DOHH2 (cell line): ENCODE measurements at regions not wholly inside any gene's neighbourhood (a gene's known extent, or its start where the extent isn't known, plus 50 kb on each side); places are given as distances from the start of the nearest gene placed in this dataset.
"Not testable (repeated sequence)": the region's sequence is repeated elsewhere in the genome, so short reads cannot be mapped to it uniquely, and the experiment has no call there.

Experiments used
- H3F3A ChIP-seq: fragments of 200-600 bp; sonication (generic), shearing (Covaris generic); 2 replicates; pipeline ENCODE4 v1.6.0; 2016; ENCODE audit warnings: antibody characterized with exemption, mild to moderate bottlenecking; ENCODE audit not compliant: control insufficient read depth, insufficient read depth
- H3K27ac ChIP-seq: fragments of 200-600 bp; sonication (generic); 2 replicates; pipeline ENCODE4 v1.5.1; 2014; ENCODE audit warnings: low read depth, mild to moderate bottlenecking, low read length, moderate library complexity
- H3K27me3 ChIP-seq: fragments of 200-600 bp; sonication (generic); 2 replicates; pipeline ENCODE4 v1.6.1; 2014; ENCODE audit warnings: mild to moderate bottlenecking, low read length, mixed read lengths; ENCODE audit not compliant: control insufficient read depth
- H3K36me3 ChIP-seq: fragments of 200-600 bp; sonication (generic); 2 replicates; pipeline ENCODE4 v1.6.1; 2014; ENCODE audit warnings: mild to moderate bottlenecking, low read length, moderate library complexity, mixed read lengths; ENCODE audit not compliant: control insufficient read depth
- H3K4me1 ChIP-seq: fragments of 200-600 bp; sonication (generic); 2 replicates; pipeline ENCODE4 v1.6.1; 2014; ENCODE audit warnings: mild to moderate bottlenecking, low read length, mixed read lengths; ENCODE audit not compliant: control insufficient read depth
- H3K4me2 ChIP-seq: fragments of 200-600 bp; sonication (generic); 2 replicates; pipeline ENCODE4 v1.6.0; 2014; ENCODE audit warnings: mild to moderate bottlenecking, low read length, moderate library complexity
- H3K4me3 ChIP-seq: fragments of 200-600 bp; sonication (generic); 2 replicates; pipeline ENCODE4 v1.5.1; 2014; ENCODE audit warnings: mild to moderate bottlenecking, low read length, mixed read lengths
- H3K79me2 ChIP-seq: fragments of 200-600 bp; sonication (generic); 2 replicates; pipeline ENCODE4 v1.6.1; 2014; ENCODE audit warnings: mild to moderate bottlenecking, low read length, mixed read lengths; ENCODE audit not compliant: control insufficient read depth
- H3K9me2 ChIP-seq: fragments of 200-600 bp; sonication (generic); replicated peaks from 2 replicates; pipeline ENCODE4 v1.6.1; 2014; ENCODE audit warnings: mild to moderate bottlenecking, low read length, mixed read lengths; ENCODE audit not compliant: control insufficient read depth
- H3K9me3 ChIP-seq: fragments of 200-600 bp; sonication (generic); 2 replicates; pipeline ENCODE4 v1.6.1; 2014; ENCODE audit warnings: antibody characterized with exemption, low read length, mixed read lengths; ENCODE audit not compliant: control insufficient read depth, insufficient read depth
- H4K20me1 ChIP-seq: fragments of 200-600 bp; sonication (generic); 2 replicates; pipeline ENCODE4 v1.6.0; 2014; ENCODE audit warnings: low read depth, mild to moderate bottlenecking, antibody characterized with exemption, low read length, moderate library complexity; ENCODE audit not compliant: control insufficient read depth, insufficient read depth

- not testable (repeated sequence) for H3K27ac ChIP-seq, H3K27me3 ChIP-seq, H3K4me1 ChIP-seq, H3K4me2 ChIP-seq, H3K36me3 ChIP-seq, H3K9me3 ChIP-seq, H3F3A ChIP-seq, H4K20me1 ChIP-seq, H3K9me2 ChIP-seq, H3K79me2 ChIP-seq, H3K4me3 ChIP-seq
Observed at GRCh38 chr2:87277734-87278133, 256.1 kb upstream of the PLGLB1 start.

- not testable (repeated sequence) for H3K36me3 ChIP-seq, H3K9me3 ChIP-seq, H3K27ac ChIP-seq, H3K4me2 ChIP-seq, H3K4me1 ChIP-seq, H3K27me3 ChIP-seq, H3F3A ChIP-seq, H3K4me3 ChIP-seq, H4K20me1 ChIP-seq, H3K79me2 ChIP-seq, H3K9me2 ChIP-seq
Observed at GRCh38 chr2:87280596-87281355, 259.1 kb upstream of the PLGLB1 start.

- not testable (repeated sequence) for H3K27ac ChIP-seq, H3F3A ChIP-seq, H3K27me3 ChIP-seq, H3K79me2 ChIP-seq, H3K4me3 ChIP-seq, H3K4me2 ChIP-seq, H3K4me1 ChIP-seq, H4K20me1 ChIP-seq, H3K9me3 ChIP-seq, H3K9me2 ChIP-seq, H3K36me3 ChIP-seq
Observed at GRCh38 chr2:87283735-87284470, 262.3 kb upstream of the PLGLB1 start.

- not testable (repeated sequence) for H3K27me3 ChIP-seq, H3K4me2 ChIP-seq, H3K79me2 ChIP-seq, H3F3A ChIP-seq, H3K4me1 ChIP-seq, H3K27ac ChIP-seq, H4K20me1 ChIP-seq, H3K36me3 ChIP-seq, H3K9me3 ChIP-seq, H3K4me3 ChIP-seq, H3K9me2 ChIP-seq
Observed at GRCh38 chr2:87284471-87284772, 262.8 kb upstream of the PLGLB1 start.

GRCh38 chr2:87285139-87285538, 263.5 kb upstream of the PLGLB1 start:
- H3K36me3 ChIP-seq, H3F3A ChIP-seq, H4K20me1 ChIP-seq, H3K27me3 ChIP-seq, H3K9me3 ChIP-seq, H3K9me2 ChIP-seq, H3K27ac ChIP-seq, H3K4me3 ChIP-seq, H3K4me1 ChIP-seq, H3K79me2 ChIP-seq, H3K4me2 ChIP-seq: not testable (repeated sequence)

- not testable (repeated sequence) for H3K4me3 ChIP-seq, H3K4me2 ChIP-seq, H3K4me1 ChIP-seq, H3F3A ChIP-seq, H3K27ac ChIP-seq, H3K9me2 ChIP-seq, H3K79me2 ChIP-seq, H3K9me3 ChIP-seq, H3K36me3 ChIP-seq, H3K27me3 ChIP-seq, H4K20me1 ChIP-seq
Observed at GRCh38 chr2:87290566-87291307, 269.1 kb upstream of the PLGLB1 start.

GRCh38 chr2:87291400-87292200, 270.0 kb upstream of the PLGLB1 start:
- H3K36me3 ChIP-seq, H4K20me1 ChIP-seq, H3K4me3 ChIP-seq, H3K9me3 ChIP-seq, H3K79me2 ChIP-seq, H3K4me1 ChIP-seq, H3K9me2 ChIP-seq, H3F3A ChIP-seq, H3K27me3 ChIP-seq, H3K27ac ChIP-seq, H3K4me2 ChIP-seq: not testable (repeated sequence)
